ENCODE measurements at regions not wholly inside any gene's neighbourhood (a gene's known extent, or its start where the extent isn't known, plus 50 kb on each side); places are given as distances from the start of the nearest gene placed in this dataset.

- ATAC-seq (no peak), DNase-seq (no peak)
- intact Hi-C loops (cut with DNase I, micrococcal nuclease), result no loop called here
Measured at GRCh38 chr3:152175528-152175889, 93.2 kb upstream of the MBNL1 start.

- intact Hi-C loops (cut with DNase I, micrococcal nuclease), result no loop called here
- no peak for ATAC-seq
- DNase-seq, result no peak
Measured at GRCh38 chr3:152176241-152176640, 92.5 kb upstream of the MBNL1 start.

GRCh38 chr3:152176998-152177397 is 91.7 kb upstream of the MBNL1 start:
- no peak for DNase-seq
- intact Hi-C loops (cut with DNase I, micrococcal nuclease), result no loop called here
- no peak for ATAC-seq

GRCh38 chr3:152177757-152178156 is 91.0 kb upstream of the MBNL1 start:
- no peak for DNase-seq
- ATAC-seq, result no peak
- intact Hi-C loops (cut with DNase I, micrococcal nuclease), result no loop called here

GRCh38 chr3:152183473-152183872 is 85.3 kb upstream of the MBNL1 start:
- intact Hi-C loops (cut with DNase I, micrococcal nuclease), result no loop called here
- peak; percentile 26 to 37 for DNase-seq
- ATAC-seq, result no peak

GRCh38 chr3:152184971-152185686 is 83.6 kb upstream of the MBNL1 start:
- ATAC-seq, result no peak
- no peak for DNase-seq
- intact Hi-C loops (cut with DNase I, micrococcal nuclease), result no loop called here

GRCh38 chr3:152185891-152186630 is 82.7 kb upstream of the MBNL1 start:
- intact Hi-C loops (cut with DNase I, micrococcal nuclease), result no loop called here
- DNase-seq, result no peak
- ATAC-seq, result no peak

GRCh38 chr3:152190636-152191183 is 78.0 kb upstream of the MBNL1 start:
- intact Hi-C loops (cut with DNase I, micrococcal nuclease), result no loop called here
- no peak for DNase-seq
- ATAC-seq, result no peak

GRCh38 chr3:152192050-152192449 is 76.7 kb upstream of the MBNL1 start:
- DNase-seq (no peak), ATAC-seq (no peak)
- intact Hi-C loops (cut with DNase I, micrococcal nuclease), result no loop called here

GRCh38 chr3:152192936-152193672 is 75.6 kb upstream of the MBNL1 start:
- DNase-seq (no peak), ATAC-seq (peak; percentile 48)
- intact Hi-C loops (cut with DNase I, micrococcal nuclease), result no loop called here

GRCh38 chr3:152193673-152194267 is 75.0 kb upstream of the MBNL1 start:
- intact Hi-C loops (cut with DNase I, micrococcal nuclease), result no loop called here
- peak; percentile 32 for ATAC-seq
- no peak for DNase-seq

- ATAC-seq (no peak), DNase-seq (no peak)
- intact Hi-C loops (cut with DNase I, micrococcal nuclease), result no loop called here
Measured at GRCh38 chr3:152195206-152195605, 73.5 kb upstream of the MBNL1 start.

- ATAC-seq, result no peak
- intact Hi-C loops (cut with DNase I, micrococcal nuclease), result no loop called here
Measured at GRCh38 chr3:152196782-152197181, 71.9 kb upstream of the MBNL1 start.

GRCh38 chr3:152197451-152197850 is 71.3 kb upstream of the MBNL1 start:
- DNase-seq (no peak), ATAC-seq (no peak)
- intact Hi-C loops (cut with DNase I, micrococcal nuclease), result no loop called here

More at GRCh38 chr3:152196782-152197181, 71.9 kb upstream of the MBNL1 start:
- DNase-seq, result no peak

GRCh38 chr3:152197937-152198336 is 70.8 kb upstream of the MBNL1 start:
- DNase-seq (no peak), ATAC-seq (no peak)
- intact Hi-C loops (cut with DNase I, micrococcal nuclease), result no loop called here

GRCh38 chr3:152198665-152199064 is 70.1 kb upstream of the MBNL1 start:
- DNase-seq (no peak), ATAC-seq (no peak)
- intact Hi-C loops (cut with DNase I, micrococcal nuclease), result no loop called here

- intact Hi-C loops (cut with DNase I, micrococcal nuclease), result no loop called here
- DNase-seq (no peak), ATAC-seq (no peak)
Measured at GRCh38 chr3:152199102-152199840, 69.5 kb upstream of the MBNL1 start.
